ENCODE measurements at regions not wholly inside any gene's neighbourhood (a gene's known extent, or its start where the extent isn't known, plus 50 kb on each side); places are given as distances from the start of the nearest gene placed in this dataset.

GRCh38 chr2:145692971-145693478 lies 1173.1 kb upstream of the ZEB2 start:
- DNase-seq, result peak; percentile 99

GRCh38 chr2:145691659-145692058 lies 1171.7 kb upstream of the ZEB2 start:
- DNase-seq, result no peak

- no peak for DNase-seq
These were observed 1170.4 kb upstream of the ZEB2 start for GRCh38 chr2:145690183-145690778.

GRCh38 chr2:145689277-145689676 lies 1169.4 kb upstream of the ZEB2 start:
- DNase-seq, result no peak

GRCh38 chr2:145688156-145688555 lies 1168.2 kb upstream of the ZEB2 start:
- no peak for DNase-seq

GRCh38 chr2:145687442-145688134 lies 1167.7 kb upstream of the ZEB2 start:
- no peak for DNase-seq

GRCh38 chr2:145685383-145686050 lies 1165.6 kb upstream of the ZEB2 start:
- DNase-seq, result no peak

GRCh38 chr2:145682546-145683157 lies 1162.7 kb upstream of the ZEB2 start:
- DNase-seq, result peak; percentile 49

- DNase-seq, result no peak
These were observed 1160.4 kb upstream of the ZEB2 start for GRCh38 chr2:145680276-145680675.

- DNase-seq, result no peak
These were observed 1157.5 kb upstream of the ZEB2 start for GRCh38 chr2:145677371-145677770.

- DNase-seq, result no peak
These were observed 1154.8 kb upstream of the ZEB2 start for GRCh38 chr2:145674705-145675104.

GRCh38 chr2:145669301-145669700 lies 1149.4 kb upstream of the ZEB2 start:
- no peak for DNase-seq

- DNase-seq, result no peak
These were observed 1146.6 kb upstream of the ZEB2 start for GRCh38 chr2:145666552-145666951.

GRCh38 chr2:145657265-145657664 lies 1137.3 kb upstream of the ZEB2 start:
- DNase-seq, result no peak

- DNase-seq, result no peak
These were observed 1135.3 kb upstream of the ZEB2 start for GRCh38 chr2:145655165-145655765.

- DNase-seq, result no peak
These were observed 1134.8 kb upstream of the ZEB2 start for GRCh38 chr2:145654746-145655145.

GRCh38 chr2:145654156-145654555 lies 1134.2 kb upstream of the ZEB2 start:
- DNase-seq, result no peak

GRCh38 chr2:145653553-145653952 lies 1133.6 kb upstream of the ZEB2 start:
- DNase-seq, result no peak

GRCh38 chr2:145652571-145653545 lies 1132.9 kb upstream of the ZEB2 start:
- no peak for DNase-seq

GRCh38 chr2:145652036-145652435 lies 1132.1 kb upstream of the ZEB2 start:
- DNase-seq, result no peak

GRCh38 chr2:145650226-145650625 lies 1130.3 kb upstream of the ZEB2 start:
- DNase-seq, result no peak

- DNase-seq, result no peak
These were observed 1129.1 kb upstream of the ZEB2 start for GRCh38 chr2:145649061-145649460.

Measured in hematopoietic multipotent progenitor cell treated with erythropoietin and hydrocortisone succinate and interleukin-3 and kit ligand, for 6 days (in vitro differentiated cells).